Neuron (in vitro differentiated cells): ENCODE measurements at regions not wholly inside any gene's neighbourhood (a gene's known extent, or its start where the extent isn't known, plus 50 kb on each side); places are given as distances from the start of the nearest gene placed in this dataset.
"Not testable (repeated sequence)": the region's sequence is repeated elsewhere in the genome, so short reads cannot be mapped to it uniquely, and the experiment has no call there.

Experiments used
- H2AFZ ChIP-seq: one replicate; pipeline ENCODE4 v1.6.1; 2013; ENCODE audit warnings: low read depth, mild to moderate bottlenecking, inconsistent platforms, low read length, moderate library complexity
- H3K27me3 ChIP-seq: one replicate; pipeline ENCODE4 v1.6.1; 2013; ENCODE audit warnings: low read length; ENCODE audit not compliant: insufficient read depth
- H3K36me3 ChIP-seq: one replicate; pipeline ENCODE4 v1.6.1; 2013; ENCODE audit warnings: low read length; ENCODE audit not compliant: insufficient read depth
- H3K4me1 ChIP-seq: one replicate; pipeline ENCODE4 v1.6.1; 2013; ENCODE audit warnings: low read length; ENCODE audit not compliant: insufficient read depth
- H3K4me3 ChIP-seq: 2 replicates; pipeline ENCODE4 v1.5.1; 2013; ENCODE audit warnings: mild to moderate bottlenecking, low read length, moderate library complexity
- H3K9me3 ChIP-seq: one replicate; pipeline ENCODE4 v1.6.1; 2013; ENCODE audit warnings: low read length

DNA sequence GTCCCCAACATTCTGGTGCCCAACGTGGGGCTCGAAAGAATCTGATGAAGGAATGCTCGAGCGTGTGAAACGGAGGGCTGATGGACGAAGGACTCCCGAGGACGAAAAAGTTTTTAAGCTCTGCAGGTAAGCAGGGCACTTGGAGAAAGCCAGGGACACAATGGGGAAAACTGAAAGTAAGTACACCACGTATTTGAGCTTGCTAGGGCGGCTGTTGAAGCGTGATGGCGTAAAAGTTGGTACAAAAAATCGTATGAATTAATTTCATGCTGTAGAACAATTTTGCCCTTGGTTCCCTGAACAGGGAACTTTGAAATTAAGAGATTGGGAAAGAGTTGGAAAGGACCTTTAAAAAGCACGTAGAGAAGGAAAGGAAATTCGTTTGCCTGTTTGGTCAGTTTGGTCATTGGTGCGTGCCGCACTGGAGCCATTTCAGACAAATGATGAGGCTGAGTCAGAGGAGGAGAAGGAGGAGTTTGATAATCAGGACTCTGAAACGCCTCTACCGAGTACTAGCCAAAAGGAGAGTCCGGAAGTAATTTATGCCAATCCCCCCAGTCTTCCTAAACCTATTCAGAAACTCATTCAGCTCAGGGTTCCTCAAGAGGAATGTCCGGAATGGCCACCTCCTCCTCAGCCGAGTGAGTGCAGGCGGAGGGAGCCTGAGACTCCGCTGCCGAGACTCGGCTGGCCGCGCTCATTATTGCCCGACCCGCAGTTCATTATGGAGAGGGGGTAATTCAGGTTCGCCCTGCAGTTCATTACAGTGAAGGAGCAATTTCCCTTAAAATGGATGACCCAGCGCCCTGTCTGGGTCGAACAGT, 59.2 kb upstream of the PRSS16 start:
- H3K9me3 ChIP-seq: no peaks in the 10 kb centered on the region
- H3K27me3 ChIP-seq: no peaks in the 10 kb centered on the region
- H3K36me3 ChIP-seq: no peaks in the 10 kb centered on the region
- H3K4me1 ChIP-seq: peaks cover 2% of the 10 kb centered on the region
- peak overlapping the region; percentile 62 for H3K4me3 ChIP-seq
- H2AFZ ChIP-seq: peak overlapping the region; percentile 82

DNA sequence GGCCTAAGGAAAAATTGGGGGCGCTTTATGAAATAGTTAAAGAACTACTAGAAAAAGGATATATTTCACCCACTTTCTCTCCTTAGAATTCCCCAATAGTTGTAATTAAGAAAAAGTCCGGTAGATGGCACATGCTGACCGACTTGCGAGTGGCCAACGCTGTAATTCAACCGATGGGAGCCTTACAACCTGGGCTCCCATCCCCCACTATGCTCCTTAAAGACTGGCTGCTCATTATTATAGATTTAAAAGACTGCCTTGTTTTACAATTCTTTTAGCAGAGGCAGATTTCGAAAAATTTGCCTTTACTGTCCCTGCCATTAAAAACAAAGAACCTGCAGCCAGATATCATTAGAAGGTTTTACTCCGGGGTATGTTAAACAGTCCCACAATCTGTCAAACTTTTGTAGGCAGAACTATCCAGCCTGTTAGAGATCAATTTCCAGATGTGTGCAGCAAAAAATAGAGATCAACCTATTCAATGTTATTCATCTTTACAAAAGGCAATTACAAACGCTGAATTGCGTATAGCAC, 58.5 kb upstream of the PRSS16 start:
- Histone ChIP-seq H3K27me3 (no peaks in the 10 kb centered on the region), H2AFZ (peak overlapping the region; percentile 82), H3K9me3 (no peaks in the 10 kb centered on the region), H3K4me1 (peaks cover 2% of the 10 kb centered on the region), H3K4me3 (peak overlapping the region; percentile 62), H3K36me3 (no peaks in the 10 kb centered on the region)

DNA sequence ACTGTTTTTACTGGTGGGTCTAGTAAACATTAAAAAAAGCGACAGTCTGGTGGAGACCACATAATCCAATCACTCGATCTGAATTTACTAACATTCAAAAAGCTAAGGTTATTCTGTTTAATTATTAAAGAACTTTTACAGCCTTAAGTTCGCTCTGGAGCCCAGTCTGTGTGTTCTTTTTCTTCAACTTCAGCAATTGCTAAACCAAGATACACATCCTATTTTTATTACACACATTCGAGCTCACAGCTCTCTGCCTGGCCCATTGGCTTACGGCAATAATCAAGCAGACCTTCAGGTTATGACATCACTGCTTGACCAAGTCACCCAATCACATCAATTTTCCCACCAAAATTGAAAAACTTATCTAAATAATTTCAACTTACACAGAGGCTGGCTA, 57.4 kb upstream of the PRSS16 start:
- H3K36me3 ChIP-seq: no peaks in the 10 kb centered on the region
- no peak overlapping the region for H3K4me3 ChIP-seq
- peaks cover 2% of the 10 kb centered on the region for H3K4me1 ChIP-seq
- H3K9me3 ChIP-seq: no peaks in the 10 kb centered on the region
- H2AFZ ChIP-seq: no peak overlapping the region
- H3K27me3 ChIP-seq: no peaks in the 10 kb centered on the region

DNA sequence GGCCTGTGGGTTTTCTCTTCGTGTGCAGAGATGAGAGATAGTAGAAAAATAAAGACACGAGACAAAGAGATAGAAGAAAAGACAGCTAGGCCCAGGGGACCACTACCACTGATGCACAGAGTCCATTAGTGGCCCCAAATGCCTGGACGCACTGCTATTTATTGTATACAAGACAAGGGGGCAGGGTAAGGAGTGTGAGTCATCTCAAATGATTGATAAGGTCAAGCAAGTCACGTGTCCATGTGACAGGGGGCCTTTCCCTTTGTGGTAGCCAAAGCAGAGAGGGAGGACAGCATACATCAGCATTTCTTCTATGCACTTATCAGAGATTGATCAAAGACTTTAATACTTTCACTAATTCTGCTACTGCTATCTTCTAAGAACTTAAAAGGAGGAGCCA, 53.0 kb upstream of the PRSS16 start:
- not testable (repeated sequence) for H3K4me1 ChIP-seq, H3K4me3 ChIP-seq, H3K9me3 ChIP-seq, H2AFZ ChIP-seq, H3K36me3 ChIP-seq, H3K27me3 ChIP-seq

DNA sequence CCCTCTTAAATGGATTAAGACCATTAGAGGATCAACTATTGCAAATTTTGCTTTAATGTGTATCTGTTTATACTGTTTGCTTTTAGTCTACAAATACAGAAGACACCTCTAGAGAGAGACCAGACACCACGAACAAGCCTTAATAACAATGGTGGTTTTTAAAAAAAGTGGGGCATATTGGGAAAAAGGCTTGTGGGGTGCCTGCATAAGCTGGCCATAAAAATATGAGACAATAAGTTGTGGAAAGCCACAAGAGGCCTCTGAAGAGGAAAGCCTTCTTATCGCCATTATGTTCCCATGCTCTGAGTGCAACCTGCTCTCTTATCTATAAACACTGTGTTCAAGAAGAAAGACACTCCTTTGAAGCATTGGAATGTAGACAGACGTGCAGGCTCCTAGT, 52.0 kb upstream of the PRSS16 start:
- not testable (repeated sequence) for H3K9me3 ChIP-seq, H3K4me3 ChIP-seq, H3K36me3 ChIP-seq, H3K27me3 ChIP-seq, H2AFZ ChIP-seq, H3K4me1 ChIP-seq
